ENCODE measurements at regions not wholly inside any gene's neighbourhood (a gene's known extent, or its start where the extent isn't known, plus 50 kb on each side); places are given as distances from the start of the nearest gene placed in this dataset.

- Mint-ChIP-seq H3K27me3 (ENCODE audit: low read depth) (no peaks in the 10 kb centered on the region), H3K27ac (ENCODE audit: unreplicated experiment) (no peak overlapping the region), H3K9me3 (ENCODE audit: low read depth) (peaks cover 34% of the 10 kb centered on the region), H3K36me3 (ENCODE audit: low read depth) (no peaks in the 10 kb centered on the region), H3K4me3 (ENCODE audit: unreplicated experiment) (no peak overlapping the region), H3K4me1 (ENCODE audit: low read depth) (no peaks in the 10 kb centered on the region)
- DNase-seq (ENCODE audit: low spot score): no peak
- TF ChIP-seq CTCF (IDR thresholded peaks at IDR 0.05): no peak
These were observed 363.9 kb upstream of the ZNF507 start for GRCh38 chr19:31981545-31981944.

- no peaks in the 10 kb centered on the region for H3K36me3 Mint-ChIP-seq (ENCODE audit: low read depth)
- no peaks in the 10 kb centered on the region for H3K4me1 Mint-ChIP-seq (ENCODE audit: low read depth)
- no peak overlapping the region for H3K4me3 Mint-ChIP-seq (ENCODE audit: unreplicated experiment)
- no peak overlapping the region for H3K27ac Mint-ChIP-seq (ENCODE audit: unreplicated experiment)
- TF ChIP-seq CTCF (IDR thresholded peaks at IDR 0.05): no peak
- no peaks in the 10 kb centered on the region for H3K27me3 Mint-ChIP-seq (ENCODE audit: low read depth)
- no peak for DNase-seq (ENCODE audit: low spot score)
- H3K9me3 Mint-ChIP-seq (ENCODE audit: low read depth): peaks cover 34% of the 10 kb centered on the region
These were observed 361.8 kb upstream of the ZNF507 start for GRCh38 chr19:31983647-31984046.

GRCh38 chr19:31985001-31985605 lies 360.3 kb upstream of the ZNF507 start:
- no peaks in the 10 kb centered on the region for H3K36me3 Mint-ChIP-seq (ENCODE audit: low read depth)
- DNase-seq (ENCODE audit: low spot score): no peak
- no peaks in the 10 kb centered on the region for H3K4me1 Mint-ChIP-seq (ENCODE audit: low read depth)
- H3K27ac Mint-ChIP-seq (ENCODE audit: unreplicated experiment): no peak overlapping the region
- no peaks in the 10 kb centered on the region for H3K27me3 Mint-ChIP-seq (ENCODE audit: low read depth)
- H3K4me3 Mint-ChIP-seq (ENCODE audit: unreplicated experiment): no peak overlapping the region
- no peak for TF ChIP-seq CTCF (IDR thresholded peaks at IDR 0.05)
- H3K9me3 Mint-ChIP-seq (ENCODE audit: low read depth): peaks cover 33% of the 10 kb centered on the region

- no peak for DNase-seq (ENCODE audit: low spot score)
- no peak overlapping the region for H3K4me3 Mint-ChIP-seq (ENCODE audit: unreplicated experiment)
- H3K27me3 Mint-ChIP-seq (ENCODE audit: low read depth): no peaks in the 10 kb centered on the region
- H3K4me1 Mint-ChIP-seq (ENCODE audit: low read depth): no peaks in the 10 kb centered on the region
- no peaks in the 10 kb centered on the region for H3K36me3 Mint-ChIP-seq (ENCODE audit: low read depth)
- H3K9me3 Mint-ChIP-seq (ENCODE audit: low read depth): peaks cover 30% of the 10 kb centered on the region
- TF ChIP-seq CTCF (IDR thresholded peaks at IDR 0.05): no peak
- H3K27ac Mint-ChIP-seq (ENCODE audit: unreplicated experiment): no peak overlapping the region
These were observed 358.5 kb upstream of the ZNF507 start for GRCh38 chr19:31986951-31987350.

GRCh38 chr19:31988256-31988655 lies 357.2 kb upstream of the ZNF507 start:
- TF ChIP-seq CTCF (IDR thresholded peaks at IDR 0.05): no peak
- H3K4me3 Mint-ChIP-seq (ENCODE audit: unreplicated experiment): no peak overlapping the region
- H3K27ac Mint-ChIP-seq (ENCODE audit: unreplicated experiment): no peak overlapping the region
- no peaks in the 10 kb centered on the region for H3K4me1 Mint-ChIP-seq (ENCODE audit: low read depth)
- H3K36me3 Mint-ChIP-seq (ENCODE audit: low read depth): no peaks in the 10 kb centered on the region
- H3K27me3 Mint-ChIP-seq (ENCODE audit: low read depth): no peaks in the 10 kb centered on the region
- no peak for DNase-seq (ENCODE audit: low spot score)
- peaks cover 26% of the 10 kb centered on the region for H3K9me3 Mint-ChIP-seq (ENCODE audit: low read depth)

All from chondrocyte (in vitro differentiated cells).